GM23338 (cell line): ENCODE measurements at regions not wholly inside any gene's neighbourhood (a gene's known extent, or its start where the extent isn't known, plus 50 kb on each side); places are given as distances from the start of the nearest gene placed in this dataset.

Experiments
- CTCF ChIP-seq, 2 experiments: fragments of 200-600 bp in 1 of 2; sonication (generic) in 1 of 2; conservative IDR thresholded peaks; 2 replicates each; pipeline versions ENCODE4 v1.5.1 to v1.6.1; 2016 to 2017; ENCODE audit warnings: antibody characterized with exemption in 2 of 2, low read depth in 2 of 2, mild to moderate bottlenecking in 2 of 2, moderate library complexity in 1 of 2
- ETS1 ChIP-seq: IDR thresholded peaks from 2 replicates; pipeline ENCODE4 v1.6.1; 2016; ENCODE audit warnings: antibody characterized with exemption
- EZH2 ChIP-seq: fragments of 200-600 bp; sonication (generic); IDR thresholded peaks from one replicate; pipeline ENCODE4 v1.8.0; 2017; ENCODE audit warnings: antibody characterized with exemption, mild to moderate bottlenecking, low read depth; ENCODE audit not compliant: unreplicated experiment
- EZH2phosphoT487 ChIP-seq: fragments of 200-600 bp; sonication (generic); IDR thresholded peaks from one replicate; pipeline ENCODE4 v1.8.1; 2018; ENCODE audit warnings: antibody characterized with exemption; ENCODE audit not compliant: unreplicated experiment
- JUNB ChIP-seq: IDR thresholded peaks from one replicate; pipeline ENCODE4 v1.6.1; 2016; ENCODE audit warnings: antibody characterized with exemption; ENCODE audit not compliant: unreplicated experiment
- NANOG ChIP-seq: IDR thresholded peaks from 2 replicates; pipeline ENCODE4 v1.6.1; 2016; ENCODE audit warnings: antibody characterized with exemption, borderline replicate concordance
- POLR2AphosphoS5 ChIP-seq: IDR thresholded peaks from 2 replicates; pipeline ENCODE4 v1.6.1; 2016; ENCODE audit warnings: antibody characterized with exemption, low read depth
- REST ChIP-seq: IDR thresholded peaks from one replicate; pipeline ENCODE4 v1.6.1; 2018; ENCODE audit warnings: antibody characterized with exemption; ENCODE audit not compliant: unreplicated experiment
- TF ChIP-seq, protein P1 (sequence below): fragments of 250-450 bp; sonication (Bioruptor Pico); IDR thresholded peaks from 2 replicates; pipeline ENCODE4 v1.5.0; 2020; ENCODE audit warnings: mild to moderate bottlenecking, moderate library complexity

GRCh38 chr12:18969512-18969911 is 160.0 kb upstream of the PLEKHA5 start:
- no peak for TF ChIP-seq CTCF (conservative IDR thresholded peaks at IDR 0.05; ENCODE audit: low read depth in 2 of 2)
- TF ChIP-seq POLR2AphosphoS5: no peak
- no peak for TF ChIP-seq EZH2
- TF ChIP-seq JUNB: no peak
- TF ChIP-seq, protein P1, sequence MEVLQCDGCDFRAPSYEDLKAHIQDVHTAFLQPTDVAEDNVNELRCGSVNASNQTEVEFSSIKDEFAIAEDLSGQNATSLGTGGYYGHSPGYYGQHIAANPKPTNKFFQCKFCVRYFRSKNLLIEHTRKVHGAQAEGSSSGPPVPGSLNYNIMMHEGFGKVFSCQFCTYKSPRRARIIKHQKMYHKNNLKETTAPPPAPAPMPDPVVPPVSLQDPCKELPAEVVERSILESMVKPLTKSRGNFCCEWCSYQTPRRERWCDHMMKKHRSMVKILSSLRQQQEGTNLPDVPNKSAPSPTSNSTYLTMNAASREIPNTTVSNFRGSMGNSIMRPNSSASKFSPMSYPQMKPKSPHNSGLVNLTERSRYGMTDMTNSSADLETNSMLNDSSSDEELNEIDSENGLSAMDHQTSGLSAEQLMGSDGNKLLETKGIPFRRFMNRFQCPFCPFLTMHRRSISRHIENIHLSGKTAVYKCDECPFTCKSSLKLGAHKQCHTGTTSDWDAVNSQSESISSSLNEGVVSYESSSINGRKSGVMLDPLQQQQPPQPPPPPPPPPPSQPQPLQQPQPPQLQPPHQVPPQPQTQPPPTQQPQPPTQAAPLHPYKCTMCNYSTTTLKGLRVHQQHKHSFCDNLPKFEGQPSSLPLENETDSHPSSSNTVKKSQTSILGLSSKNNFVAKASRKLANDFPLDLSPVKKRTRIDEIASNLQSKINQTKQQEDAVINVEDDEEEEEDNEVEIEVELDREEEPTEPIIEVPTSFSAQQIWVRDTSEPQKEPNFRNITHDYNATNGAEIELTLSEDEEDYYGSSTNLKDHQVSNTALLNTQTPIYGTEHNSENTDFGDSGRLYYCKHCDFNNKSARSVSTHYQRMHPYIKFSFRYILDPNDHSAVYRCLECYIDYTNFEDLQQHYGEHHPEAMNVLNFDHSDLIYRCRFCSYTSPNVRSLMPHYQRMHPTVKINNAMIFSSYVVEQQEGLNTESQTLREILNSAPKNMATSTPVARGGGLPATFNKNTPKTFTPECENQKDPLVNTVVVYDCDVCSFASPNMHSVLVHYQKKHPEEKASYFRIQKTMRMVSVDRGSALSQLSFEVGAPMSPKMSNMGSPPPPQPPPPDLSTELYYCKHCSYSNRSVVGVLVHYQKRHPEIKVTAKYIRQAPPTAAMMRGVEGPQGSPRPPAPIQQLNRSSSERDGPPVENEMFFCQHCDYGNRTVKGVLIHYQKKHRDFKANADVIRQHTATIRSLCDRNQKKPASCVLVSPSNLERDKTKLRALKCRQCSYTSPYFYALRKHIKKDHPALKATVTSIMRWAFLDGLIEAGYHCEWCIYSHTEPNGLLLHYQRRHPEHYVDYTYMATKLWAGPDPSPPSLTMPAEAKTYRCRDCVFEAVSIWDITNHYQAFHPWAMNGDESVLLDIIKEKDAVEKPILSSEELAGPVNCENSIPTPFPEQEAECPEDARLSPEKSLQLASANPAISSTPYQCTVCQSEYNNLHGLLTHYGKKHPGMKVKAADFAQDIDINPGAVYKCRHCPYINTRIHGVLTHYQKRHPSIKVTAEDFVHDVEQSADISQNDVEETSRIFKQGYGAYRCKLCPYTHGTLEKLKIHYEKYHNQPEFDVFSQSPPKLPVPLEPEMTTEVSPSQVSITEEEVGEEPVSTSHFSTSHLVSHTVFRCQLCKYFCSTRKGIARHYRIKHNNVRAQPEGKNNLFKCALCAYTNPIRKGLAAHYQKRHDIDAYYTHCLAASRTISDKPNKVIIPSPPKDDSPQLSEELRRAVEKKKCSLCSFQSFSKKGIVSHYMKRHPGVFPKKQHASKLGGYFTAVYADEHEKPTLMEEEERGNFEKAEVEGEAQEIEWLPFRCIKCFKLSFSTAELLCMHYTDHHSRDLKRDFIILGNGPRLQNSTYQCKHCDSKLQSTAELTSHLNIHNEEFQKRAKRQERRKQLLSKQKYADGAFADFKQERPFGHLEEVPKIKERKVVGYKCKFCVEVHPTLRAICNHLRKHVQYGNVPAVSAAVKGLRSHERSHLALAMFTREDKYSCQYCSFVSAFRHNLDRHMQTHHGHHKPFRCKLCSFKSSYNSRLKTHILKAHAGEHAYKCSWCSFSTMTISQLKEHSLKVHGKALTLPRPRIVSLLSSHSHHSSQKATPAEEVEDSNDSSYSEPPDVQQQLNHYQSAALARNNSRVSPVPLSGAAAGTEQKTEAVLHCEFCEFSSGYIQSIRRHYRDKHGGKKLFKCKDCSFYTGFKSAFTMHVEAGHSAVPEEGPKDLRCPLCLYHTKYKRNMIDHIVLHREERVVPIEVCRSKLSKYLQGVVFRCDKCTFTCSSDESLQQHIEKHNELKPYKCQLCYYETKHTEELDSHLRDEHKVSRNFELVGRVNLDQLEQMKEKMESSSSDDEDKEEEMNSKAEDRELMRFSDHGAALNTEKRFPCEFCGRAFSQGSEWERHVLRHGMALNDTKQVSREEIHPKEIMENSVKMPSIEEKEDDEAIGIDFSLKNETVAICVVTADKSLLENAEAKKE (CRISPR knock-in tag): no peak
- no peak for TF ChIP-seq ETS1
- TF ChIP-seq REST: no peak
- TF ChIP-seq EZH2phosphoT487: no peak
- TF ChIP-seq NANOG: no peak
